Calu3 (cell line): ENCODE measurements at regions not wholly inside any gene's neighbourhood (a gene's known extent, or its start where the extent isn't known, plus 50 kb on each side); places are given as distances from the start of the nearest gene placed in this dataset. TPM values are rescaled to one million over a fixed set of nuclear protein-coding genes. Genes with fewer than 3 reads are reported as not detected.
A peak's percentile ranks its signal among the peaks of the same experiment; 100 is the strongest.

ENCODE experiments used
- BruUV-seq: library from RNA; stranded (reverse); fragments of 400-500 nt; replicated peaks from 2 replicates; lab custom pipeline; 2021; lab: Mats Ljungman, UMichigan
- CTCF ChIA-PET: fragments of 300-600 bp; sonication (Branson Sonifier 250); formaldehyde crosslinking; loops from one replicate; lab custom pipeline; 2022; ENCODE audit warnings: antibody characterized with exemption; lab: Charles Lee
- DNase-seq: peaks from one replicate; pipeline ENCODE4 v3.0.0; 2022
- H3K27ac Mint-ChIP-seq: one replicate; pipeline ENCODE4 v1.8.0; 2022; ENCODE audit warnings: mixed read lengths; ENCODE audit not compliant: unreplicated experiment
- H3K27me3 Mint-ChIP-seq: one replicate; pipeline ENCODE4 v1.8.0; 2022; ENCODE audit warnings: mixed read lengths; ENCODE audit not compliant: unreplicated experiment
- H3K36me3 Mint-ChIP-seq: one replicate; pipeline ENCODE4 v1.8.0; 2022; ENCODE audit warnings: mild to moderate bottlenecking, moderate library complexity, mixed read lengths; ENCODE audit not compliant: insufficient read depth, unreplicated experiment
- H3K4me1 Mint-ChIP-seq: one replicate; pipeline ENCODE4 v1.8.0; 2022; ENCODE audit warnings: mild to moderate bottlenecking, low read depth, mixed read lengths; ENCODE audit not compliant: unreplicated experiment
- H3K4me3 Mint-ChIP-seq: one replicate; pipeline ENCODE4 v1.8.0; 2022; ENCODE audit warnings: mild to moderate bottlenecking, low read depth, moderate library complexity, mixed read lengths; ENCODE audit not compliant: unreplicated experiment
- H3K9me3 Mint-ChIP-seq: one replicate; pipeline ENCODE4 v1.8.0; 2022; ENCODE audit warnings: low read depth, mixed read lengths; ENCODE audit not compliant: unreplicated experiment
- CTCF ChIP-seq: fragments of 200-600 bp; IDR thresholded peaks from one replicate; pipeline ENCODE4 v1.8.0; 2022; ENCODE audit warnings: antibody characterized with exemption; ENCODE audit not compliant: unreplicated experiment
- intact Hi-C: fragments of 100-400 bp; cut with micrococcal nuclease; formaldehyde crosslinking; loops from one replicate; pipeline ENCODE4 v1.10.0; 2022; ENCODE audit not compliant: unreplicated experiment
- microRNA-seq: library from miRNA; unstranded; fragments of <30 nt; microRNA quantifications from one replicate; pipeline ENCODE4 v1.2.0, GENCODE V29; 2022

GRCh38 chr12:110983811-110984210 is 63.4 kb upstream of the MYL2 start:
- DNase-seq: no peak
- CTCF ChIA-PET: no interaction called here
- no peak for TF ChIP-seq CTCF
- Mint-ChIP-seq H3K27me3 (peaks cover 95% of the 10 kb centered on the region), H3K27ac (no peak overlapping the region), H3K4me1 (no peaks in the 10 kb centered on the region), H3K9me3 (no peaks in the 10 kb centered on the region), H3K4me3 (no peak overlapping the region), H3K36me3 (no peaks in the 10 kb centered on the region)
- intact Hi-C loops: no loop called here
- no TSS peak for BruUV-seq

GRCh38 chr12:110972866-110973265 is 52.5 kb upstream of the MYL2 start:
- Mint-ChIP-seq H3K36me3 (no peaks in the 10 kb centered on the region), H3K27ac (no peak overlapping the region), H3K4me1 (no peaks in the 10 kb centered on the region), H3K4me3 (no peak overlapping the region), H3K27me3 (peaks cover 80% of the 10 kb centered on the region), H3K9me3 (no peaks in the 10 kb centered on the region)
- DNase-seq: peak; percentile 13
- no TSS peak for BruUV-seq
- CTCF ChIA-PET: no interaction called here
- TF ChIP-seq CTCF: no peak
- intact Hi-C loops: no loop called here

- CTCF ChIA-PET: no interaction called here
- Mint-ChIP-seq H3K36me3 (no peaks in the 10 kb centered on the region), H3K9me3 (no peaks in the 10 kb centered on the region), H3K4me1 (no peaks in the 10 kb centered on the region), H3K27me3 (peaks cover 80% of the 10 kb centered on the region), H3K4me3 (no peak overlapping the region), H3K27ac (no peak overlapping the region)
- DNase-seq: no peak
- no TSS peak for BruUV-seq
- TF ChIP-seq CTCF: no peak
- intact Hi-C loops: no loop called here
These were observed 51.6 kb upstream of the MYL2 start for GRCh38 chr12:110971936-110972335.

- TF ChIP-seq CTCF: no peak
- Mint-ChIP-seq H3K4me1 (no peaks in the 10 kb centered on the region), H3K36me3 (no peaks in the 10 kb centered on the region), H3K9me3 (no peaks in the 10 kb centered on the region), H3K4me3 (no peak overlapping the region), H3K27ac (no peak overlapping the region), H3K27me3 (peaks cover 80% of the 10 kb centered on the region)
- CTCF ChIA-PET: no interaction called here
- intact Hi-C loops: no loop called here
- BruUV-seq: no TSS peak
- DNase-seq: no peak
These were observed 51.0 kb upstream of the MYL2 start for GRCh38 chr12:110971189-110971920.

Small RNAs in the stretch of these regions (microRNA-seq; reads per million reads assigned to microRNA genes)
- gene MIR6760: not detected
